ENCODE measurements at regions not wholly inside any gene's neighbourhood (a gene's known extent, or its start where the extent isn't known, plus 50 kb on each side); places are given as distances from the start of the nearest gene placed in this dataset.

- TF ChIP-seq, protein P1, sequence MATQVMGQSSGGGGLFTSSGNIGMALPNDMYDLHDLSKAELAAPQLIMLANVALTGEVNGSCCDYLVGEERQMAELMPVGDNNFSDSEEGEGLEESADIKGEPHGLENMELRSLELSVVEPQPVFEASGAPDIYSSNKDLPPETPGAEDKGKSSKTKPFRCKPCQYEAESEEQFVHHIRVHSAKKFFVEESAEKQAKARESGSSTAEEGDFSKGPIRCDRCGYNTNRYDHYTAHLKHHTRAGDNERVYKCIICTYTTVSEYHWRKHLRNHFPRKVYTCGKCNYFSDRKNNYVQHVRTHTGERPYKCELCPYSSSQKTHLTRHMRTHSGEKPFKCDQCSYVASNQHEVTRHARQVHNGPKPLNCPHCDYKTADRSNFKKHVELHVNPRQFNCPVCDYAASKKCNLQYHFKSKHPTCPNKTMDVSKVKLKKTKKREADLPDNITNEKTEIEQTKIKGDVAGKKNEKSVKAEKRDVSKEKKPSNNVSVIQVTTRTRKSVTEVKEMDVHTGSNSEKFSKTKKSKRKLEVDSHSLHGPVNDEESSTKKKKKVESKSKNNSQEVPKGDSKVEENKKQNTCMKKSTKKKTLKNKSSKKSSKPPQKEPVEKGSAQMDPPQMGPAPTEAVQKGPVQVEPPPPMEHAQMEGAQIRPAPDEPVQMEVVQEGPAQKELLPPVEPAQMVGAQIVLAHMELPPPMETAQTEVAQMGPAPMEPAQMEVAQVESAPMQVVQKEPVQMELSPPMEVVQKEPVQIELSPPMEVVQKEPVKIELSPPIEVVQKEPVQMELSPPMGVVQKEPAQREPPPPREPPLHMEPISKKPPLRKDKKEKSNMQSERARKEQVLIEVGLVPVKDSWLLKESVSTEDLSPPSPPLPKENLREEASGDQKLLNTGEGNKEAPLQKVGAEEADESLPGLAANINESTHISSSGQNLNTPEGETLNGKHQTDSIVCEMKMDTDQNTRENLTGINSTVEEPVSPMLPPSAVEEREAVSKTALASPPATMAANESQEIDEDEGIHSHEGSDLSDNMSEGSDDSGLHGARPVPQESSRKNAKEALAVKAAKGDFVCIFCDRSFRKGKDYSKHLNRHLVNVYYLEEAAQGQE (IDR thresholded peaks at IDR 0.05; ENCODE audit: unreplicated experiment), result no peak
- TF ChIP-seq, protein P2, sequence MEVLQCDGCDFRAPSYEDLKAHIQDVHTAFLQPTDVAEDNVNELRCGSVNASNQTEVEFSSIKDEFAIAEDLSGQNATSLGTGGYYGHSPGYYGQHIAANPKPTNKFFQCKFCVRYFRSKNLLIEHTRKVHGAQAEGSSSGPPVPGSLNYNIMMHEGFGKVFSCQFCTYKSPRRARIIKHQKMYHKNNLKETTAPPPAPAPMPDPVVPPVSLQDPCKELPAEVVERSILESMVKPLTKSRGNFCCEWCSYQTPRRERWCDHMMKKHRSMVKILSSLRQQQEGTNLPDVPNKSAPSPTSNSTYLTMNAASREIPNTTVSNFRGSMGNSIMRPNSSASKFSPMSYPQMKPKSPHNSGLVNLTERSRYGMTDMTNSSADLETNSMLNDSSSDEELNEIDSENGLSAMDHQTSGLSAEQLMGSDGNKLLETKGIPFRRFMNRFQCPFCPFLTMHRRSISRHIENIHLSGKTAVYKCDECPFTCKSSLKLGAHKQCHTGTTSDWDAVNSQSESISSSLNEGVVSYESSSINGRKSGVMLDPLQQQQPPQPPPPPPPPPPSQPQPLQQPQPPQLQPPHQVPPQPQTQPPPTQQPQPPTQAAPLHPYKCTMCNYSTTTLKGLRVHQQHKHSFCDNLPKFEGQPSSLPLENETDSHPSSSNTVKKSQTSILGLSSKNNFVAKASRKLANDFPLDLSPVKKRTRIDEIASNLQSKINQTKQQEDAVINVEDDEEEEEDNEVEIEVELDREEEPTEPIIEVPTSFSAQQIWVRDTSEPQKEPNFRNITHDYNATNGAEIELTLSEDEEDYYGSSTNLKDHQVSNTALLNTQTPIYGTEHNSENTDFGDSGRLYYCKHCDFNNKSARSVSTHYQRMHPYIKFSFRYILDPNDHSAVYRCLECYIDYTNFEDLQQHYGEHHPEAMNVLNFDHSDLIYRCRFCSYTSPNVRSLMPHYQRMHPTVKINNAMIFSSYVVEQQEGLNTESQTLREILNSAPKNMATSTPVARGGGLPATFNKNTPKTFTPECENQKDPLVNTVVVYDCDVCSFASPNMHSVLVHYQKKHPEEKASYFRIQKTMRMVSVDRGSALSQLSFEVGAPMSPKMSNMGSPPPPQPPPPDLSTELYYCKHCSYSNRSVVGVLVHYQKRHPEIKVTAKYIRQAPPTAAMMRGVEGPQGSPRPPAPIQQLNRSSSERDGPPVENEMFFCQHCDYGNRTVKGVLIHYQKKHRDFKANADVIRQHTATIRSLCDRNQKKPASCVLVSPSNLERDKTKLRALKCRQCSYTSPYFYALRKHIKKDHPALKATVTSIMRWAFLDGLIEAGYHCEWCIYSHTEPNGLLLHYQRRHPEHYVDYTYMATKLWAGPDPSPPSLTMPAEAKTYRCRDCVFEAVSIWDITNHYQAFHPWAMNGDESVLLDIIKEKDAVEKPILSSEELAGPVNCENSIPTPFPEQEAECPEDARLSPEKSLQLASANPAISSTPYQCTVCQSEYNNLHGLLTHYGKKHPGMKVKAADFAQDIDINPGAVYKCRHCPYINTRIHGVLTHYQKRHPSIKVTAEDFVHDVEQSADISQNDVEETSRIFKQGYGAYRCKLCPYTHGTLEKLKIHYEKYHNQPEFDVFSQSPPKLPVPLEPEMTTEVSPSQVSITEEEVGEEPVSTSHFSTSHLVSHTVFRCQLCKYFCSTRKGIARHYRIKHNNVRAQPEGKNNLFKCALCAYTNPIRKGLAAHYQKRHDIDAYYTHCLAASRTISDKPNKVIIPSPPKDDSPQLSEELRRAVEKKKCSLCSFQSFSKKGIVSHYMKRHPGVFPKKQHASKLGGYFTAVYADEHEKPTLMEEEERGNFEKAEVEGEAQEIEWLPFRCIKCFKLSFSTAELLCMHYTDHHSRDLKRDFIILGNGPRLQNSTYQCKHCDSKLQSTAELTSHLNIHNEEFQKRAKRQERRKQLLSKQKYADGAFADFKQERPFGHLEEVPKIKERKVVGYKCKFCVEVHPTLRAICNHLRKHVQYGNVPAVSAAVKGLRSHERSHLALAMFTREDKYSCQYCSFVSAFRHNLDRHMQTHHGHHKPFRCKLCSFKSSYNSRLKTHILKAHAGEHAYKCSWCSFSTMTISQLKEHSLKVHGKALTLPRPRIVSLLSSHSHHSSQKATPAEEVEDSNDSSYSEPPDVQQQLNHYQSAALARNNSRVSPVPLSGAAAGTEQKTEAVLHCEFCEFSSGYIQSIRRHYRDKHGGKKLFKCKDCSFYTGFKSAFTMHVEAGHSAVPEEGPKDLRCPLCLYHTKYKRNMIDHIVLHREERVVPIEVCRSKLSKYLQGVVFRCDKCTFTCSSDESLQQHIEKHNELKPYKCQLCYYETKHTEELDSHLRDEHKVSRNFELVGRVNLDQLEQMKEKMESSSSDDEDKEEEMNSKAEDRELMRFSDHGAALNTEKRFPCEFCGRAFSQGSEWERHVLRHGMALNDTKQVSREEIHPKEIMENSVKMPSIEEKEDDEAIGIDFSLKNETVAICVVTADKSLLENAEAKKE (CRISPR knock-in tag; IDR thresholded peaks at IDR 0.05), result no peak
- no peak for TF ChIP-seq EZH2phosphoT487 (IDR thresholded peaks at IDR 0.05; ENCODE audit: unreplicated experiment)
These were observed 189.0 kb upstream of the ANO3 start (continued) for GRCh38 chr11:26142891-26143290.

- Mint-ChIP-seq H3K9me3 (no peaks in the 10 kb centered on the region), H3K4me1 (peaks cover 23% of the 10 kb centered on the region), H3K27ac (peak overlapping the region; percentile 63), H3K4me3 (no peak overlapping the region; the same call in 2 of the 3 replicates), H3K27me3 (ENCODE audit: insufficient read depth, low read depth, poor library complexity) (peaks cover 1% of the 10 kb centered on the region), H3K36me3 (ENCODE audit: low read depth) (no peaks in the 10 kb centered on the region)
- Histone ChIP-seq H2AFZ (no peak overlapping the region), H3K79me2 (replicated peaks; ENCODE audit: insufficient read depth) (no peaks in the 10 kb centered on the region), H3K4me3 (no peak overlapping the region), H3F3A (replicated peaks; ENCODE audit: low read depth) (no peaks in the 10 kb centered on the region), H4K20me1 (replicated peaks; ENCODE audit: insufficient read depth) (no peaks in the 10 kb centered on the region), H3K4me2 (peak overlapping the region; percentile 45), H3K9me2 (ENCODE audit: insufficient read depth) (peaks cover 4% of the 10 kb centered on the region; the same call in 1 of the 2 replicates), H3K4me1 (ENCODE audit: insufficient read depth) (peaks cover 28% of the 10 kb centered on the region), H3K27ac (ENCODE audit: low read depth) (no peak overlapping the region), H3K27me3 (ENCODE audit: insufficient read depth) (no peaks in the 10 kb centered on the region), H3K36me3 (ENCODE audit: insufficient read depth) (no peaks in the 10 kb centered on the region)
- ATAC-seq (no peak; the same call in 2 of the 3 replicates), DNase-seq (ENCODE audit: low spot score) (peak; percentile 27)
- no peak for TF ChIP-seq EZH2phosphoT487 (IDR thresholded peaks at IDR 0.05; ENCODE audit: unreplicated experiment)
- peak; percentile 22; the same call in 1 of the 2 replicates for TF ChIP-seq NANOG (IDR thresholded peaks at IDR 0.05; ENCODE audit: borderline replicate concordance)
These were observed 188.2 kb upstream of the ANO3 start for GRCh38 chr11:26143566-26144290.

All from GM23338 (cell line).